Vagina (tissue), 2 donors: ENCODE measurements at regions not wholly inside any gene's neighbourhood (a gene's known extent, or its start where the extent isn't known, plus 50 kb on each side); places are given as distances from the start of the nearest gene placed in this dataset.

ENCODE experiments used
- CTCF ChIP-seq, 3 experiments: fragments of 450-650 bp in 2 of 3; fragments of 200-600 bp in 1 of 3; sonication (generic) in 1 of 3; IDR thresholded peaks; one replicate each; pipeline ENCODE4 v1.5.1; 2017 to 2019; ENCODE audit warnings: antibody characterized with exemption in 3 of 3, mild to moderate bottlenecking in 2 of 3, moderate library complexity in 2 of 3
- POLR2A ChIP-seq, 2 donors: fragments of 450-650 bp; IDR thresholded peaks; one replicate each; pipeline ENCODE4 v1.6.1; 2017; ENCODE audit warnings: antibody characterized with exemption in 2 of 2, mild to moderate bottlenecking in 2 of 2, moderate library complexity in 2 of 2
- POLR2AphosphoS5 ChIP-seq, 2 donors: sonication (generic); formaldehyde crosslinking; IDR thresholded peaks; one replicate each; pipeline ENCODE4 v1.9.0; 2017; ENCODE audit warnings: antibody characterized with exemption in 2 of 2, mild to moderate bottlenecking in 2 of 2, low read depth in 1 of 2; ENCODE audit not compliant: insufficient read depth in 1 of 2

- no peak for TF ChIP-seq POLR2A (IDR thresholded peaks at IDR 0.05)
- TF ChIP-seq CTCF (IDR thresholded peaks at IDR 0.05) = no peak
- TF ChIP-seq POLR2AphosphoS5 (IDR thresholded peaks at IDR 0.05; ENCODE audit: insufficient read depth in 1 of 2, low read depth in 1 of 2) = no peak
These were observed 374.5 kb upstream of the RORB start for GRCh38 chr9:74122661-74123060.
